ENCODE measurements at regions not wholly inside any gene's neighbourhood (a gene's known extent, or its start where the extent isn't known, plus 50 kb on each side); places are given as distances from the start of the nearest gene placed in this dataset.

DNA sequence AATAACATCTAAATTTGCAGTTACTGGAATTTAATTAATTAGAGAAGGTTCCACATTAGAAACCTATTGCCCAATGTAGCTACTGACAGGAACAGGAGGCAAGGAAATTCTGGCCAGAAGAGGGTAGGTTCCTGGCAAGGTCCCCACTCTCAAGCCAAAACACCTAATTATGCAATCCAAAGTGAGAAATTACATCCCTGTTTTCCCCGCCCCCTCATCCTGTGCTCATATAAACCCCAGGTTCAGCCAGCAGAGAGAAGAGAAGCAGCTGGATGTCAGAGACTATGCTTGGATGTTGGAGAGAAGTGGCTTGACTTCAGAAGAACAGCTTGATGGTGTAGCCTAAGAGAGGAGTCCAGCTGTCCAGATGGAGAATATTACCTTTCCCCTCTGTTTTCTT, 951.3 kb upstream of the PRR20A start:
- TF ChIP-seq, protein P1, sequence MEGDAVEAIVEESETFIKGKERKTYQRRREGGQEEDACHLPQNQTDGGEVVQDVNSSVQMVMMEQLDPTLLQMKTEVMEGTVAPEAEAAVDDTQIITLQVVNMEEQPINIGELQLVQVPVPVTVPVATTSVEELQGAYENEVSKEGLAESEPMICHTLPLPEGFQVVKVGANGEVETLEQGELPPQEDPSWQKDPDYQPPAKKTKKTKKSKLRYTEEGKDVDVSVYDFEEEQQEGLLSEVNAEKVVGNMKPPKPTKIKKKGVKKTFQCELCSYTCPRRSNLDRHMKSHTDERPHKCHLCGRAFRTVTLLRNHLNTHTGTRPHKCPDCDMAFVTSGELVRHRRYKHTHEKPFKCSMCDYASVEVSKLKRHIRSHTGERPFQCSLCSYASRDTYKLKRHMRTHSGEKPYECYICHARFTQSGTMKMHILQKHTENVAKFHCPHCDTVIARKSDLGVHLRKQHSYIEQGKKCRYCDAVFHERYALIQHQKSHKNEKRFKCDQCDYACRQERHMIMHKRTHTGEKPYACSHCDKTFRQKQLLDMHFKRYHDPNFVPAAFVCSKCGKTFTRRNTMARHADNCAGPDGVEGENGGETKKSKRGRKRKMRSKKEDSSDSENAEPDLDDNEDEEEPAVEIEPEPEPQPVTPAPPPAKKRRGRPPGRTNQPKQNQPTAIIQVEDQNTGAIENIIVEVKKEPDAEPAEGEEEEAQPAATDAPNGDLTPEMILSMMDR (IDR thresholded peaks at IDR 0.05 in 8 of 11, conservative IDR thresholded peaks at IDR 0.05 in 3 of 11): no peak
- TF ChIP-seq POLR2AphosphoS5 (IDR thresholded peaks at IDR 0.05): no peak

Data from spleen (tissue), 7 donors.